ENCODE measurements at regions not wholly inside any gene's neighbourhood (a gene's known extent, or its start where the extent isn't known, plus 50 kb on each side); places are given as distances from the start of the nearest gene placed in this dataset.

DNA sequence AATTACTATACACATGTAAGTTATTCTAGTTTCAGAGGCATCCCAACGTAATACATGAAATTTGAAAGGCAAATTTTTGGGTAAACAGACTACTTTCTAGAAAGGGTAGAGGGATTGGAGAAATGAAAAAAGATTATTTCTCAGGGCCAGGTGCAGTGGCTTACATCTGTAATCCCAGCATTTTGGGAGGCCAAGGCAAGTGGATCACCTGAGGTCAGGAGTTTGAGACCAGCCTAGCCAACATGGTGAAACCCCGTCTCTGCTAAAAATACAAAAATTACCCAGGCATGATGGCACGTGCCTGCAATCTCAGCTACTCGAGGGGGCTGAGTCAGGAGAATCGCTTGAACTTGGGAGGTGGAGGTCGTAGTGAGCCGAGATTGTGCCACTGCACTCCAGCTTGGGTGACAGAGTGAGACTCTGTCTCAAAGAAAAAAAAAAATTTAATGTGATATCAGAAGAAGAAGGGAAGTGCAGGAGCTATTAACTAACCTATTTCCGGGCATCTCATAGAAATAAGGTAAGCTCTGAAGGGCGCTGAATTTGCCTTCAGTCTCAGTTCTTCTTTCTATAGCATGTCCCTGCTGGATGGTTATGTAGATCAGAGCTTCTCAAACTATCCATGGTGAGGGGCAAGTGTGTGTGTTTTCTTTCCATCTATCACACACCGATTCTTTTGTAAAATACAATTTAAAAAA, 100.3 kb upstream of the MTHFD1L start:
- no peak for TF ChIP-seq GABPA (IDR thresholded peaks at IDR 0.05; ENCODE audit: low read depth, low read length)
- no peak for TF ChIP-seq GABPA (CRISPR knock-in tag; IDR thresholded peaks at IDR 0.05; ENCODE audit: low read depth)
- TF ChIP-seq, protein P1, sequence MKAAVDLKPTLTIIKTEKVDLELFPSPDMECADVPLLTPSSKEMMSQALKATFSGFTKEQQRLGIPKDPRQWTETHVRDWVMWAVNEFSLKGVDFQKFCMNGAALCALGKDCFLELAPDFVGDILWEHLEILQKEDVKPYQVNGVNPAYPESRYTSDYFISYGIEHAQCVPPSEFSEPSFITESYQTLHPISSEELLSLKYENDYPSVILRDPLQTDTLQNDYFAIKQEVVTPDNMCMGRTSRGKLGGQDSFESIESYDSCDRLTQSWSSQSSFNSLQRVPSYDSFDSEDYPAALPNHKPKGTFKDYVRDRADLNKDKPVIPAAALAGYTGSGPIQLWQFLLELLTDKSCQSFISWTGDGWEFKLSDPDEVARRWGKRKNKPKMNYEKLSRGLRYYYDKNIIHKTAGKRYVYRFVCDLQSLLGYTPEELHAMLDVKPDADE (CRISPR knock-in tag; IDR thresholded peaks at IDR 0.05), result no peak

Measured in HepG2 (cell line).